ENCODE measurements at regions not wholly inside any gene's neighbourhood (a gene's known extent, or its start where the extent isn't known, plus 50 kb on each side); places are given as distances from the start of the nearest gene placed in this dataset.

DNA sequence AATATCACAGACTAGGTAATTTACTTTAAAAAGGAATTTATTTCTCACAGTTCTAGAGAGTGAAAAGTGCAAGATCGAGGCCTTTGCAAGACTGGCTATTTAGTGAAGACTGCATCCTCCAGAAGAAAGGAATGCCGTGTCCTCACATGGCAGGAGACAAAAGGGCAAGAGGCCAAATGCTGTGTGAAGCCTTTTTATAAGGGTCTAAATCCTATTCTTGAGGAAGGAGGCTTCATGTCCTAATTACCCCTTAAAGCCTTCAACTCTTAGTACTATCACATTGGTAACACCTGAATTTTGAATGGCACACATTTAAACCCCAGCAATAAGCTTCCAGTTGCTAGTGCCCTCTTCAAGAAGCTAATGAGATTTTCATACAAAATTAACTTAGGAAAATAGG, 1882.3 kb upstream of the PIK3C3 start:
- no peak overlapping the region for H3K4me3 ChIP-seq (ENCODE audit: low read depth, low read length)
- no peak for DNase-seq (ENCODE audit: low read depth)
- TF ChIP-seq, protein P1, sequence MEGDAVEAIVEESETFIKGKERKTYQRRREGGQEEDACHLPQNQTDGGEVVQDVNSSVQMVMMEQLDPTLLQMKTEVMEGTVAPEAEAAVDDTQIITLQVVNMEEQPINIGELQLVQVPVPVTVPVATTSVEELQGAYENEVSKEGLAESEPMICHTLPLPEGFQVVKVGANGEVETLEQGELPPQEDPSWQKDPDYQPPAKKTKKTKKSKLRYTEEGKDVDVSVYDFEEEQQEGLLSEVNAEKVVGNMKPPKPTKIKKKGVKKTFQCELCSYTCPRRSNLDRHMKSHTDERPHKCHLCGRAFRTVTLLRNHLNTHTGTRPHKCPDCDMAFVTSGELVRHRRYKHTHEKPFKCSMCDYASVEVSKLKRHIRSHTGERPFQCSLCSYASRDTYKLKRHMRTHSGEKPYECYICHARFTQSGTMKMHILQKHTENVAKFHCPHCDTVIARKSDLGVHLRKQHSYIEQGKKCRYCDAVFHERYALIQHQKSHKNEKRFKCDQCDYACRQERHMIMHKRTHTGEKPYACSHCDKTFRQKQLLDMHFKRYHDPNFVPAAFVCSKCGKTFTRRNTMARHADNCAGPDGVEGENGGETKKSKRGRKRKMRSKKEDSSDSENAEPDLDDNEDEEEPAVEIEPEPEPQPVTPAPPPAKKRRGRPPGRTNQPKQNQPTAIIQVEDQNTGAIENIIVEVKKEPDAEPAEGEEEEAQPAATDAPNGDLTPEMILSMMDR (IDR thresholded peaks at IDR 0.05; ENCODE audit: insufficient read depth, low read depth, low read length) = no peak

DNA sequence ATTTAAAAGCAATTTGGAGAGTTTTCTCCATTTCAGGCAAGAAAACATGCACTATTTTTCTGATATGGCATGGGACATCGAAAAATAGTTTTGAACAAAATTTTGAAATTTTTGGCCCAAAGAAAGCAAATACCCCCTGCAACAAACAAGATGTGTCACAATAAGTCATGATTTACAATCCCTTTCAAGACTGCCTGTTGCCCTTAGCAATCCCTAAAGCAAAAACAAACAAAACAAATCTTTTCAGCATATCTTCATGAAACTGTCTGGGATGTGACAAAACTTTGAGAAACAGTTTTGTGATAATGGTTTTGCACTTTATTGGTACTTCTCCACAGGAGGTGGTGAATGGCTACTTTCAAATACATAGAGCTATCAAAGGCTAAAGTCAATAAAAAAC, 1888.7 kb upstream of the PIK3C3 start:
- DNase-seq (ENCODE audit: low read depth) = no peak
- TF ChIP-seq, protein P1 (IDR thresholded peaks at IDR 0.05; ENCODE audit: insufficient read depth, low read depth, low read length) = no peak
- no peak overlapping the region for H3K4me3 ChIP-seq (ENCODE audit: low read depth, low read length)

DNA sequence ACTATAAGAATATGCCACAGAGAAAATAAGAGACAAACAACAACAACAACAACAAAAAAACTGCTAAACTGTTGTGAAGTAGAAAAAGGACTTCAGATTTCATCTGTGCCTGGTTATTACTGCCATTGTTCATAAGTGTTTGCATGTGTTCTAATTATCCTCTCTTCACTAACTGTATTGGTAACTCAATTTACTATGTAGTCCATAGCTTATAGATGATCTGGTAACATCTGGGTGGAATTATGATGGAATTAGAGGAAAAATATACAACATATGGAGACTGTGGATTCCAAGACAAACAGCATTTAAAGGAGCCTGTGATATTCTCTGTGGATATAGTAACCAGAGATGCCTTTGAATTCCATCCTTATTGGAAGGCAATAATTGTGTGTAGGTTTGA, 1891.5 kb upstream of the PIK3C3 start:
- TF ChIP-seq, protein P1 (IDR thresholded peaks at IDR 0.05; ENCODE audit: insufficient read depth, low read depth, low read length) = no peak
- DNase-seq (ENCODE audit: low read depth) = no peak
- H3K4me3 ChIP-seq (ENCODE audit: low read depth, low read length) = no peak overlapping the region

DNA sequence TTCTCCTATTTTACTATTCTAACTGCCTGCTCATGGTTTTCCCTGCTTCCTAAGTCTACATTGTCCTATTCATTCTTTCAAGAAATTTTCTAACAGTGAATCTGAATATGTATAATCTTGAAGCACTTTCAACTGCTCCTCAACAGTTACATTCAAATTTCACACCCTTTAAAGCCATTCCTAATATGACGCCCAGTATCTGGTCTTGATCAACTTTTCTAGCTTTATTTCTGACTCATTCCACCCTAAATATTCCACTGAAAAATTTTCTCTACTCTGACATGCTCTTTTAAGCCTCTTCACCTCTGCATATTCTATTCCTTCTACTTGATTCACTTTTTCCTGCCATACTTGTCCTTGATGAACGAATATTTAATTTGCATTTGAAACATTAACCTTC, 1893.9 kb upstream of the PIK3C3 start:
- TF ChIP-seq, protein P1 (IDR thresholded peaks at IDR 0.05; ENCODE audit: insufficient read depth, low read depth, low read length) = no peak
- no peak overlapping the region for H3K4me3 ChIP-seq (ENCODE audit: low read depth, low read length)
- DNase-seq (ENCODE audit: low read depth) = no peak

DNA sequence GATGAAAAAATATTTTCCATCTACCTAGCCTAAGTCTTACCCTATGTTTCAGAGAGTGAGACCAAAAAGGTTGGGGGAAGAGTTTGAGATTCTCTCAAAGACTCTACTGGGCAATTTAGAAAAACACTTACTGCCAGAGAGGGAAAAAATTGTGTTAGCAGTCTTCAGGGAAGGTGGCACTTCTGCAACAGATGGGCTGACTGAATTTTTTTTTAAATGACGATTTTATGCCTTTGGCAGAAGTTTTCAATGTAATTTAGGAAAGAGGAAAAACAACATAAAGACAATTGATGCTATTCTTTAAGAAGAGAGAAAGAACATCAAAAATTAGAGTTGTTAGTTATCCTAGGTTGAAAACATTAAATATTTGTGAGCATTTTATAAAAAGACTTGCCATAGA, 1894.5 kb upstream of the PIK3C3 start:
- TF ChIP-seq, protein P1 (IDR thresholded peaks at IDR 0.05; ENCODE audit: insufficient read depth, low read depth, low read length) = no peak

DNA sequence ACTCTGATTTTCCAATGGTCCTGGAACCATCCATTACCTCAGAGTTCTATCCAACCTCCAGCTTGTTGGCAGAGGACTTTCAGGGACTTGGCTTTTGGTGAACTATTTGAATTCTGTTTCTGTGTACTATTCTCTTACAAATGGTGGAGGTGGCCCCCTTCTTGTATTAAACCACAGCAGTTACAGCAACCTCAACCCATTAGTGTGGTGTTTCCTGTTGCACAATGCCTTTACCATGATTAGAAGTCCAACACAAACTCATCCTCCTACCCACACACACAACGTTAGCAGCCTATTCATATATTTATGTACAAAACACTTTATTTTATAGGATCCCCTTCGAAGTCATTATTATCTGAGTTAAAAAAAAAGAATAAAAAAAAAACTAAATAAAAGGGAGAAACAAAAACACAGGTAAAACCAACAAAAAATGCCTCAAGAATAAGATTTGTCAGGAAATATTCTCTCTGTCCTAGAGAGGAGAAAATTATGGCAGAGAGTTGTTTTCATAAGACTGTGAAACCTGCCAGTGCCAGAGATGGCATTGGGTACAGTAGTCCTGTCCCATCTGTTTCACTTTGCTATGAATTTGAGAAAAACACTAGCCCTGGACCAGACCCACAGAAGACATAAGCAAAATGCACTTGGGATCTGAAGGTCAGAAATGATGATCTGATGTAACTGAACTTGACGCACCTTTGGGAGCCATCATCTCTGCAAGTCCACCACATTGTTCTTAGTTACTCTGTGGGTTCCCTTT, 1896.0 kb upstream of the PIK3C3 start:
- TF ChIP-seq, protein P1 (IDR thresholded peaks at IDR 0.05; ENCODE audit: insufficient read depth, low read depth, low read length) = no peak
- no peak overlapping the region for H3K4me3 ChIP-seq (ENCODE audit: low read depth, low read length)
- no peak for DNase-seq (ENCODE audit: low read depth)

More for the DNA sequence above, 1894.5 kb upstream of the PIK3C3 start:
- no peak overlapping the region for H3K4me3 ChIP-seq (ENCODE audit: low read depth, low read length)
- DNase-seq (ENCODE audit: low read depth) = no peak

Measured in fibroblast of villous mesenchyme (primary cell).